ENCODE measurements at regions not wholly inside any gene's neighbourhood (a gene's known extent, or its start where the extent isn't known, plus 50 kb on each side); places are given as distances from the start of the nearest gene placed in this dataset.
"Not testable (repeated sequence)": the region's sequence is repeated elsewhere in the genome, so short reads cannot be mapped to it uniquely, and the experiment has no call there.

GRCh38 chr6:19892260-19892659, 55.1 kb downstream of the ID4 start:
- Mint-ChIP-seq H3K4me1 (no peaks in the 10 kb centered on the region), H3K9me3 (peaks cover 0 to 2% of the 10 kb centered on the region in 2 donors), H3K27ac (no peak overlapping the region)

DNA sequence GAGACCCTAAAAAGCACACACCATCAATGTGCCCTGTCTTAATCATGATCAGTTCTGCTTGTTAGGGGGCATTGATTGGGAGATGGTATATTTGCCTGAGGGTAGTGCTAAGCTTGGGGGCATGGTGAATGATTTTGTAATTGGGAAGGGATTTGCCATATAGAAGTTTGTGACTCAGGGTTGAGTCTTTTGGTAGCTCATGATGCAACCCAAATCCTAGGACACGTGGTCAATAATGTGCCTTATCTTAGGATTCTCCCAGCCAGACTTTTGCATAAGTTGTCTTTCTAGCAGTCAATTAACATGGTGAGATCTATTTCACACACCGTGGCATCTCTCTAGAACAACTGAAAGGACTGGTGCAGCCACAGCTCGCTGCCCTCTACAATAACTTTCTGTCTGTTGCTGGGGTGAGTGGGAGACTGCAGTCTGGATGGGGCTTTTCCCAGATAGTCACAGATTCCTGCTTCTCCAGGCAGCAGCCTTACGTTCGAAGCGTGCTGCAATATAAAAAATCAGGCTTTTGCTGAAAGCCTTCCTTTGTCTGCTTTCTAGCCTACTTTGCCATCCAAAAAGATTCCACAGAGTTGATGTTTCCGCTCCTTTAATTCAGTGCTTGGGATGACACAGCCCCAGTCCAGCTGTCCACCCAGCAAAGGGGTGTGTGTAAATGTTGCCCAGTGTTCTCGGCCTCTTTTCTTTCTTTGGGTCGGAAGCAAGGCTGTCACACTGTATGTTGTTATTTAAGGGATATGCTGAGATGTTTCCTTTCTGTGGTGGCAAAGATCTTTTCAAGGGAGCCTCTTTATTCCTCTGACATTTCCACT, 58.9 kb downstream of the ID4 start:
- H3K27me3 Mint-ChIP-seq = no peaks in the 10 kb centered on the region
- no peak overlapping the region for H3K4me3 Mint-ChIP-seq
- no peak overlapping the region for H3K27ac Mint-ChIP-seq
- H3K4me1 Mint-ChIP-seq = no peaks in the 10 kb centered on the region
- peaks cover 7 to 15% of the 10 kb centered on the region in 2 donors for H3K9me3 Mint-ChIP-seq
- DNase-seq = no peak
- ATAC-seq = no peak

More at GRCh38 chr6:19892260-19892659, 55.1 kb downstream of the ID4 start:
- no peak overlapping the region for H3K4me3 Mint-ChIP-seq
- DNase-seq (no peak), ATAC-seq (no peak)
- H3K27me3 Mint-ChIP-seq = no peaks in the 10 kb centered on the region

DNA sequence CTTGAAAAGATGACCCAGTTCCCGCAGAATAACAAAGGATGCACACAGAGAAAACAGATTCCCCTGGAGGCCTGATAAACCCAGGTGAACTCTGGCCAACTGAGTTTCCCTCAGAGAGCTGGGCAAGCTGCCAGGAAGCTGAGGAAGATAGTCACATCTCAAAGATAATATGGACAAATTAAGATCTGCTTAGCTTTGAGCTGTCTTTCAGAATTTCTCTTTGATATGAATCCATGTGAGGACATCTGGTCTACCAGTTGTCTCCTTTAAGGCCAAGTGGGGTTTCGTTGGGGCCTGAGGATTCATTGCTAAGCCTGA, 59.5 kb downstream of the ID4 start:
- no peaks in the 10 kb centered on the region for H3K27me3 Mint-ChIP-seq
- H3K4me3 Mint-ChIP-seq = no peak overlapping the region
- ATAC-seq (no peak), DNase-seq (no peak)
- peaks cover 7 to 15% of the 10 kb centered on the region in 2 donors for H3K9me3 Mint-ChIP-seq
- H3K27ac Mint-ChIP-seq = no peak overlapping the region
- H3K4me1 Mint-ChIP-seq = no peaks in the 10 kb centered on the region

GRCh38 chr6:19898141-19898740, 61.1 kb downstream of the ID4 start:
- no peak for ATAC-seq
- no peak overlapping the region for H3K27ac Mint-ChIP-seq
- no peak for DNase-seq
- no peaks in the 10 kb centered on the region for H3K27me3 Mint-ChIP-seq
- H3K4me1 Mint-ChIP-seq = no peaks in the 10 kb centered on the region
- peaks cover 7 to 15% of the 10 kb centered on the region in 2 donors for H3K9me3 Mint-ChIP-seq
- no peak overlapping the region for H3K4me3 Mint-ChIP-seq

GRCh38 chr6:19902201-19902600, 65.0 kb downstream of the ID4 start:
- H3K9me3 Mint-ChIP-seq = peaks cover 10 to 20% of the 10 kb centered on the region in 2 donors
- ATAC-seq (no peak), DNase-seq (no peak)
- no peaks in the 10 kb centered on the region for H3K4me1 Mint-ChIP-seq
- no peaks in the 10 kb centered on the region for H3K27me3 Mint-ChIP-seq
- no peak overlapping the region for H3K27ac Mint-ChIP-seq
- no peak overlapping the region for H3K4me3 Mint-ChIP-seq

DNA sequence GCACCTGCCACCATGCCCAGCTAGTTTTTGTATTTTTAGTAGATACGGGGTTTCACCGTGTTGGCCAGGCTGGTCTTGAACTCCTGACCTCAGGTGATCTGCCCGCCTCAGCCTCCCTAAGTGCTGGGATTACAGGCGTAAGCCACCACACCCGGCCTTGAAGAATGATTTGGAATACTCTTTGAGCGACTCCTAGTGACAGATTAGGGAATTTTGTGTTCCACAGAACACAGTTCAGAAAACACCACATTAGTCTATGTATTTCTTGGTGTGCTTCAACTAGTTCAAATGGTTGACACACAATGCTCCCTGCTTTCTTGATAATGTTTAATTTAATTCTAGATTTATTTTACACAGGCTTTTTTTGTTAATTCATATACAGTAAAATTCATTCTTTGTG, 67.2 kb downstream of the ID4 start:
- not testable (repeated sequence) for H3K9me3 Mint-ChIP-seq, DNase-seq, H3K27ac Mint-ChIP-seq, H3K4me1 Mint-ChIP-seq, H3K4me3 Mint-ChIP-seq, H3K27me3 Mint-ChIP-seq, ATAC-seq

DNA sequence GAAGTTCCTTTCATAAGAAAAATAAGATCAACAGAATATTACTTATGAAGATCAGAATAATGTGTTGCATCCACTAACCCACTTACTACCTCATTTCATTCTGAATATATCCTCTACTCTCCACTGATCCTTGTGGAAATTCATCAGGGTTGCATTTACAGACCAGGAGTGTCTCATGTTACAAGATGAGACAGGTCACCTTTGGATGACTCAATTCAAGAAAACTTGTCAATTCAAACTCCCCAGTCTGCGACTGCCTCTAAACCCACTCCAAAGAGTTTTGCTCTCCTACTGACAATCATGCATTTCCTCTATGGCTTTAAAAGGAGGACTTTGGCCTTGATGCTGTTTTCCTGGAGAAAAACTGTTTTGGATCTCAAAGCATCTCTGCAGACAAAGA, 68.4 kb downstream of the ID4 start:
- Mint-ChIP-seq H3K4me1 (no peaks in the 10 kb centered on the region), H3K27ac (no peak overlapping the region), H3K27me3 (no peaks in the 10 kb centered on the region), H3K9me3 (peaks cover 3 to 7% of the 10 kb centered on the region in 2 donors), H3K4me3 (no peak overlapping the region)
- ATAC-seq (no peak), DNase-seq (no peak)

DNA sequence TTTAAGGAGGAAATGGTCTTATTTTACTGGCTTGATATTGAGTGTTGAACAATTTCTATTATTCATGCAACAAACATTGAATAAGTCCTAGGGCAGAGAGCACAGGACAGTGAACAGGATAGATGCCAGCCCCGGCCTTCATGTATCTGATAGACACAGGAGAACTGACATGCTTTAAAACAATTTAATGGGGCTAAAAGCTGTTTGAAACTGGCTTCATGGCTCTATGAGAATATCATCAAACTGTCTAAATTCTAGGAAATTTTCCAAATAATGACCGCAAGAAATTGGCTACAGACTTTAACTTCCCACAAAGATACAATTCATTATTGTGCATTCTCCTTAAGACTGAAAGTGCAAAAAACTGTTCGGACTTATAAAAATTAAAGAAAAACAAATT, 69.0 kb downstream of the ID4 start:
- Mint-ChIP-seq H3K4me3 (no peak overlapping the region), H3K27me3 (no peaks in the 10 kb centered on the region), H3K9me3 (peaks cover 3 to 13% of the 10 kb centered on the region in 2 donors), H3K27ac (no peak overlapping the region), H3K4me1 (no peaks in the 10 kb centered on the region)
- ATAC-seq (no peak), DNase-seq (no peak)

DNA sequence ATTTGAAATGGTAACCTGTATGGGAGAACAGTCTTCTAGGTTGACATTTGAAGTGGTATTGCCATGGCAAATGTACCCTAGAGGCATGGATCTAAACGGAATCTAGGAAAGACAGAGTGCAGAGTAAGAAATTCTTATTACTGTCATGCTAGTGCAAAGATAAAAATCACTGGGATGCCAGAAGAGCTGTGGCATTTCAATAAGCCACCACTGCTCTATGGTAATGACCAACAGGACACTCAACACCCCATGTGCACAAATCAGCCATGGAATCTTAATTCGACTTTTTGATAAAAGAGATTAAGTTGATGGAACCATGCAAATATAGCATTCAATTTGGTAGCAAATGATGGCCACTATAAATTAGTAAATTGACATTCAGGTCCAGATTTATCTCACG, 74.1 kb downstream of the ID4 start:
- Mint-ChIP-seq H3K9me3 (peaks cover 11 to 40% of the 10 kb centered on the region in 2 donors), H3K4me1 (no peaks in the 10 kb centered on the region), H3K27ac (no peak overlapping the region), H3K27me3 (no peaks in the 10 kb centered on the region), H3K4me3 (no peak overlapping the region)
- ATAC-seq (no peak), DNase-seq (no peak)

DNA sequence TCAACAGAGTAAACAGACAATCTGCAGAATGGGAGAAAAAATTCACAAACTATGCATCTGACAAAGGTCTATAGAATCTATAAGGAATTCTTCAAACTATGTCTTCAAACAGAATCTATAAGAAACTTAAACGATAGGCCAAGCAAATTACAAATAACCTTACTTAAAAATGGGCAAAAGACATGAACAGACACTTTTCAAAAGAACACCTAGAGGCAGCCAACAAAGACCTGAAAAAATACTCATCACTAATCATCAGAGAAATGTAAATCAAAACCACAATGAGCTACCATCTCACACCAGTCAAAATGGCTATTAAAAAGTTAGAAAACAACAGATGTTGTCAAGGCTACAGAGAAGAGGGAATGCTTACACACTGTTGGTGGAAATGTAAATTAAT, 81.3 kb downstream of the ID4 start:
- H3K9me3 Mint-ChIP-seq = peaks cover 0 to 60% of the 10 kb centered on the region in 2 donors
- DNase-seq (no peak), ATAC-seq (no peak)
- H3K4me3 Mint-ChIP-seq = no peak overlapping the region
- no peaks in the 10 kb centered on the region for H3K4me1 Mint-ChIP-seq
- H3K27me3 Mint-ChIP-seq = no peaks in the 10 kb centered on the region
- no peak overlapping the region for H3K27ac Mint-ChIP-seq

GRCh38 chr6:19921786-19922185, 84.6 kb downstream of the ID4 start:
- Mint-ChIP-seq H3K4me1 (no peaks in the 10 kb centered on the region), H3K27me3 (no peaks in the 10 kb centered on the region), H3K27ac (no peak overlapping the region), H3K4me3 (no peak overlapping the region), H3K9me3 (peaks cover 0 to 30% of the 10 kb centered on the region in 2 donors)
- no peak for DNase-seq
- ATAC-seq = no peak

DNA sequence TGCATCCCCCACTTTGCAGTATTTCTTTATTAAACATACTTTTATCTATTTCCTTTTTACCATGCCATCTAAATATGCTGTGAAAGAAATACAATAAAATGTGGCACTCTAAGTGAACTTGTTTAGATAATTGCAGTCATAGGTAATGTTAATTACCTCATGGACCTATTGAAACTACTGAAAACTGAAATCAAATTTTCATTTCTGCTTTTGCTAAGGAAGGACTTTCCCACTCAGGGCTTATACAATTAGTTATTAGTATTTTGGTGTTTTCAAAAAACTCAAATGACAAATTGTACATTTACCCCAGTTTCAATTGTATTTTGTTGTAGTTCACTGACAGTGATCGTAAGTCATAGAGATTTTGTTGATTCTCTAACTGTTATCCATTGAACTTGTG, 88.4 kb downstream of the ID4 start:
- H3K4me3 Mint-ChIP-seq = no peak overlapping the region
- DNase-seq (no peak), ATAC-seq (no peak)
- no peaks in the 10 kb centered on the region for H3K27me3 Mint-ChIP-seq
- H3K27ac Mint-ChIP-seq = no peak overlapping the region
- H3K9me3 Mint-ChIP-seq = no peaks in the 10 kb centered on the region
- H3K4me1 Mint-ChIP-seq = no peaks in the 10 kb centered on the region

- H3K27ac Mint-ChIP-seq = no peak overlapping the region
- no peak for DNase-seq
- H3K9me3 Mint-ChIP-seq = no peaks in the 10 kb centered on the region
- no peak for ATAC-seq
- no peaks in the 10 kb centered on the region for H3K4me1 Mint-ChIP-seq
- no peak overlapping the region for H3K4me3 Mint-ChIP-seq
- H3K27me3 Mint-ChIP-seq = no peaks in the 10 kb centered on the region
Observed at GRCh38 chr6:19928461-19928860, 91.3 kb downstream of the ID4 start.

DNA sequence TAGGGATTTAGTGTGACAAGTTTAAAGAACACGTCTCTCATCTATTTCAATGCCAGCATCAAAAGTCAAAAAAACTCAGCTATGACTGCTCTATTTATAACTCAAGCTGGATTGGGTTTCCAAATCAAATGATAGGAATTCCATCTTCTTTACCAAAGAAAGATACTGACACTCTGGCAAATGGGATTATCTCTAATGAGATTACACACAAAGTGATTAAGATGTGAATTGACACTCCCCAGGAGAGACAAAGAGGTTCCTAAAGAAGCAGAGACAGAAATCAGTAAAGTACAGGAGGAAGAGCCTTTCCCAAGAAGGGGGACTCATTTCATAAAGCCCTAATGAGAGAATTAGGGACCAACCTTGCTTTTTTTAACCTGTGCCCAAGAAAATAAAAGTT, 92.1 kb downstream of the ID4 start:
- no peak overlapping the region for H3K27ac Mint-ChIP-seq

GRCh38 chr6:19934996-19935591, 97.9 kb downstream of the ID4 start:
- Mint-ChIP-seq H3K4me1 (no peaks in the 10 kb centered on the region), H3K9me3 (no peaks in the 10 kb centered on the region), H3K27ac (no peak overlapping the region), H3K4me3 (no peak overlapping the region), H3K27me3 (no peaks in the 10 kb centered on the region)
- no peak for DNase-seq
- ATAC-seq = no peak

More for the DNA sequence above, 92.1 kb downstream of the ID4 start:
- no peak for ATAC-seq
- Mint-ChIP-seq H3K27me3 (no peaks in the 10 kb centered on the region), H3K9me3 (no peaks in the 10 kb centered on the region), H3K4me3 (no peak overlapping the region), H3K4me1 (no peaks in the 10 kb centered on the region)
- DNase-seq = no peak

DNA sequence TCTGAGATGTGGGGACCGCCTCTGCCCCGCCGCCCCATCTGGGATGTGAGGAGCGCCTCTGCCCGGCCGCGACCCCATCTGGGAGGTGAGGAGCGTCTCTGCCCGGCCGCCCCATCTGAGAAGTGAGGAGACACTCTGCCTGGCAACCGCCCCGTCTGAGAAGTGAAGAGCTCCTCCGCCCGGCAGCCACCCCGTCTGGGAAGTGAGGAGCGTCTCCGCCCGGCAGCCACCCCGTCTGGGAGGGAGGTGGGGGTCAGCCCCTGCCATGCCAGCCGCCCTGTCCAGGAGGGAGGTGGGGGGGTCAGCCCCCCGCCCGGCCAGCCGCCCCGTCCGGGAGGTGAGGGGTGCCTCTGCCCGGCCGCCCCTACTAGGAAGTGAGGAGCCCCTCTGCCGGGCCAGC, 102.2 kb downstream of the ID4 start:
- not testable (repeated sequence) for ATAC-seq, DNase-seq, H3K9me3 Mint-ChIP-seq, H3K4me3 Mint-ChIP-seq, H3K27me3 Mint-ChIP-seq, H3K4me1 Mint-ChIP-seq, H3K27ac Mint-ChIP-seq

All from stimulated activated naive CD8-positive, alpha-beta T cell treated with anti-CD3 and anti-CD28 coated beads, Interleukin-15, amount 100 ng/mL, for 72 hours (primary cell).